Pancreas (tissue), 10 donors: ENCODE measurements at regions not wholly inside any gene's neighbourhood (a gene's known extent, or its start where the extent isn't known, plus 50 kb on each side); places are given as distances from the start of the nearest gene placed in this dataset.

Source experiments
- ATAC-seq, 4 donors: fragments of 200-7000 bp; cut with Tn5 transposase; one replicate each; pipeline versions ENCODE4 v1.8.0 to v1.9.1; 2020; ENCODE audit warnings: mild to moderate bottlenecking in 4 of 4, moderate library complexity in 4 of 4
- DNase-seq, 6 donors: peaks; one replicate each; pipeline ENCODE4 v3.0.0-alpha.2; 2020
- FAIRE-seq: peaks from 2 replicates; lab custom pipeline; 2012; peaks lifted over from hg19 to GRCh38; lab: Jason Lieb, UNC
- H3K27ac ChIP-seq, 4 donors: fragments of 200-600 bp; sonication (generic); 1 replicate in 3 of 4; 2 replicates in 1 of 4; pipeline versions ENCODE4 v1.5.0 to v1.8.0; 2020
- H3K27me3 ChIP-seq, 4 donors: fragments of 200-600 bp; one replicate each; pipeline ENCODE4 v1.8.0; 2021
- H3K36me3 ChIP-seq, 3 donors: fragments of 200-600 bp; sonication (generic) in 1 of 3; one replicate each; pipeline versions ENCODE4 v1.5.0 to v1.8.0; 2020 to 2021
- H3K4me1 ChIP-seq, 3 donors: fragments of 200-600 bp; one replicate each; pipeline ENCODE4 v1.8.0; 2021
- H3K4me3 ChIP-seq, 4 donors: fragments of 200-600 bp; sonication (generic) in 2 of 4; one replicate each; pipeline versions ENCODE4 v1.5.0 to v1.8.0; 2020 to 2021
- H3K9me3 ChIP-seq, 4 donors: fragments of 200-600 bp; one replicate each; pipeline ENCODE4 v1.8.0; 2021
- CTCF ChIP-seq, 4 donors: fragments of 200-600 bp; sonication (generic) in 3 of 4; IDR thresholded peaks; one replicate each; pipeline versions ENCODE4 v1.5.0 to v1.8.0; 2021; ENCODE audit warnings: antibody characterized with exemption in 4 of 4
- WGBS, 2 donors: extraction: QIAGEN DNeasy Blood & Tissue Kit; methylation state at CpG; one replicate each; pipeline ENCODE4 v1.1.7; 2013; 5-methylcytosine and 5-hydroxymethylcytosine counted together
- intact Hi-C, 3 donors: fragments of 100-400 bp; cut with DNase I; formaldehyde crosslinking; loops; one replicate each; pipeline versions ENCODE4 v1.11.1 to v1.14.2; 2022
- donor health status: healthy with polysubstance abuse.
- donor health status: DM: no; HTN: no; CAD: no; lungs with moderate emphysema.
- donor health status: DM: no; HTN: no; CAD: no.
- donor health status: control.
- donor health status: control.
- donor health status: Bipolar disorder and iron deficiency.
- donor health status: DM: yes; HTN: yes; CAD: no.
- donor health status: DM: no; HTN: no; CAD: no.
- donor health status: DM: no; HTN: no; CAD: no.
- donor health status: DM: yes; HTN: yes; CAD: no.

- DNase-seq (no peak), ATAC-seq (no peak), FAIRE-seq (no peak)
- no peak for TF ChIP-seq CTCF (IDR thresholded peaks at IDR 0.05)
- no peak overlapping the region for H3K27ac ChIP-seq
- H3K9me3 ChIP-seq, result no peaks in the 10 kb centered on the region
- H3K4me3 ChIP-seq, result no peak overlapping the region
- H3K27me3 ChIP-seq, result no peaks in the 10 kb centered on the region
- H3K4me1 ChIP-seq, result peaks cover 0 to 4% (median 0%) of the 10 kb centered on the region in 3 donors
- intact Hi-C loops, result no loop called here
- H3K36me3 ChIP-seq, result no peaks in the 10 kb centered on the region
- 89 to 92% methylated on average over 6 of the region's 6 CpGs for WGBS, 2 donors
Observed at GRCh38 chr1:68372487-68372886, 77.3 kb downstream of the RPE65 start.

GRCh38 chr1:68370101-68370915 is 79.4 kb downstream of the RPE65 start:
- ATAC-seq (peak; percentile 57 to 81 (median 70)), DNase-seq (peak in 1 of 6 donors; percentile 40), FAIRE-seq (no peak)
- H3K27ac ChIP-seq, result peak overlapping the region in 1 of 4 donors; percentile 2
- TF ChIP-seq CTCF (IDR thresholded peaks at IDR 0.05), result no peak
- WGBS, 2 donors, result 6 to 14% methylated on average over 1 of the region's 1 CpG
- intact Hi-C loops, result no loop called here
- H3K36me3 ChIP-seq, result no peaks in the 10 kb centered on the region
- peaks cover 0 to 4% (median 0%) of the 10 kb centered on the region in 3 donors for H3K4me1 ChIP-seq
- H3K9me3 ChIP-seq, result no peaks in the 10 kb centered on the region
- no peaks in the 10 kb centered on the region for H3K27me3 ChIP-seq
- H3K4me3 ChIP-seq, result no peak overlapping the region

- no peak overlapping the region for H3K4me3 ChIP-seq
- no peak for TF ChIP-seq CTCF (IDR thresholded peaks at IDR 0.05)
- H3K27ac ChIP-seq, result no peak overlapping the region
- DNase-seq, result no peak
- no peaks in the 10 kb centered on the region for H3K9me3 ChIP-seq
- H3K27me3 ChIP-seq, result no peaks in the 10 kb centered on the region
- 86 to 87% methylated on average over 5 of the region's 5 CpGs for WGBS, 2 donors
- FAIRE-seq, result no peak
- H3K4me1 ChIP-seq, result peaks cover 0 to 4% (median 0%) of the 10 kb centered on the region in 3 donors
- no peaks in the 10 kb centered on the region for H3K36me3 ChIP-seq
- intact Hi-C loops, result no loop called here
- no peak for ATAC-seq
Observed at GRCh38 chr1:68366572-68366971, 83.2 kb downstream of the RPE65 start.

- Histone ChIP-seq H3K27ac (no peak overlapping the region), H3K4me3 (no peak overlapping the region), H3K27me3 (no peaks in the 10 kb centered on the region), H3K4me1 (peaks cover 0 to 4% (median 0%) of the 10 kb centered on the region in 3 donors), H3K9me3 (no peaks in the 10 kb centered on the region), H3K36me3 (no peaks in the 10 kb centered on the region)
- TF ChIP-seq CTCF (IDR thresholded peaks at IDR 0.05), result no peak
- intact Hi-C loops, result no loop called here
- ATAC-seq (no peak), DNase-seq (no peak), FAIRE-seq (no peak)
- WGBS, 2 donors, result 99 to 100% methylated on average over 1 of the region's 1 CpG
Observed at GRCh38 chr1:68365709-68366382, 83.9 kb downstream of the RPE65 start.

GRCh38 chr1:68363339-68363738 is 86.4 kb downstream of the RPE65 start:
- intact Hi-C loops, result no loop called here
- no peak for FAIRE-seq

More at GRCh38 chr1:68363339-68363738, 86.4 kb downstream of the RPE65 start:
- H3K4me3 ChIP-seq, result no peak overlapping the region
- TF ChIP-seq CTCF (IDR thresholded peaks at IDR 0.05), result no peak
- no peak for ATAC-seq
- peaks cover 0 to 10% (median 1%) of the 10 kb centered on the region in 3 donors for H3K4me1 ChIP-seq
- no peak overlapping the region for H3K27ac ChIP-seq
- no peaks in the 10 kb centered on the region for H3K9me3 ChIP-seq
- H3K36me3 ChIP-seq, result no peaks in the 10 kb centered on the region
- H3K27me3 ChIP-seq, result no peaks in the 10 kb centered on the region
- DNase-seq, result no peak
